ENCODE measurements at regions not wholly inside any gene's neighbourhood (a gene's known extent, or its start where the extent isn't known, plus 50 kb on each side); places are given as distances from the start of the nearest gene placed in this dataset.
"Not testable (repeated sequence)": the region's sequence is repeated elsewhere in the genome, so short reads cannot be mapped to it uniquely, and the experiment has no call there.

- H3K23ac ChIP-seq (ENCODE audit: low read depth, low read length, poor library complexity) = no peak overlapping the region
- no peak overlapping the region for H3K18ac ChIP-seq (ENCODE audit: low read length)
- no peak overlapping the region for H3K4ac ChIP-seq (ENCODE audit: low read length)
- H4K91ac ChIP-seq (ENCODE audit: low read depth, low read length, poor library complexity) = no peak overlapping the region
- H4K8ac ChIP-seq (ENCODE audit: low read depth, low read length) = no peak overlapping the region
- H3K4me1 ChIP-seq (ENCODE audit: control insufficient read depth in 2 of 2, insufficient read depth in 1 of 2, low read depth in 1 of 2, low read length in 2 of 2) = no peaks in the 10 kb centered on the region
- H2BK15ac ChIP-seq (ENCODE audit: low read length) = no peak overlapping the region
- no peaks in the 10 kb centered on the region for H3K36me3 ChIP-seq (replicated peaks in 1 of 2; ENCODE audit: control insufficient read depth in 2 of 2, insufficient read depth in 2 of 2, low read length in 2 of 2)
- H3K4me3 ChIP-seq (ENCODE audit: low read length in 2 of 2) = no peak overlapping the region
- no CpG with 5 or more reads among the region's 5 CpGs for WGBS, 2 donors (ENCODE audit: extremely low coverage in 2 of 2, insufficient read length in 2 of 2, insufficient replicate concordance in 1 of 2)
- H2BK120ac ChIP-seq (ENCODE audit: low read depth, low read length) = no peak overlapping the region
- no peak overlapping the region for H2BK5ac ChIP-seq (ENCODE audit: low read length)
- no peaks in the 10 kb centered on the region for H3K9me3 ChIP-seq (replicated peaks in 1 of 2; ENCODE audit: control insufficient read depth in 2 of 2, insufficient read depth in 1 of 2, low read depth in 1 of 2, low read length in 2 of 2)
- no peak overlapping the region for H2AK5ac ChIP-seq (ENCODE audit: low read depth, low read length)
- H2AFZ ChIP-seq (ENCODE audit: low read length) = no peak overlapping the region
- no peak overlapping the region for H3K4me2 ChIP-seq (ENCODE audit: insufficient read depth, low read length, poor library complexity, severe bottlenecking)
- no peak overlapping the region for H2BK12ac ChIP-seq (ENCODE audit: low read length)
- no peak for DNase-seq (ENCODE audit: low spot score)
- no peak overlapping the region for H3K27ac ChIP-seq (replicated peaks; ENCODE audit: low read length)
- no peaks in the 10 kb centered on the region for H3K27me3 ChIP-seq (ENCODE audit: control insufficient read depth in 3 of 3, insufficient read depth in 3 of 3, low read depth in 1 of 3, low read length in 3 of 3)
- no peak overlapping the region for H3K14ac ChIP-seq (ENCODE audit: low read length)
- no peaks in the 10 kb centered on the region for H3K79me1 ChIP-seq (ENCODE audit: low read depth, low read length)
- H3K9ac ChIP-seq (ENCODE audit: low read depth, low read length, poor library complexity) = no peak overlapping the region
These were observed 292.5 kb upstream of the CELF2 start for GRCh38 chr10:10725196-10725595.

DNA sequence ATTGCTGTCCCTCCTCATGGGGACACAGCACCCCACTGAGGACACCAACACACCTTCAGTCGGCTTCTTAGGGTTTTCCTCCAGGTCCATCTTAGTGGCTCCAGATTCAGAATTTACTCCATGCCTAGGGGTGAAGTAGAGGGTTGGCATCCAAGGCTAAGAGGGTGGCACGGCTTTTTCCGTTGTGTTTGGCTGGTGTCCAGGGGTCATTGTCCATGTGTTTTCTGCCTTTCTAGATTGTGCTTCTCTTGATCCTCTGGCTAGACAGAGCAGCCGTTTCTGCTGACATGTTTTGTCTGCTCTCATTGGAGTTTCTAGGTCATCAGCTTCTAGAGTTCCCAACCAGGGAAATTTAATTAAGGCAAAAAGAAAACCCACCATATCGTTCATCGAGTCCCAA is 291.6 kb upstream of the CELF2 start:
- no peaks in the 10 kb centered on the region for H3K27me3 ChIP-seq (ENCODE audit: control insufficient read depth in 3 of 3, insufficient read depth in 3 of 3, low read depth in 1 of 3, low read length in 3 of 3)
- no peak overlapping the region for H2BK5ac ChIP-seq (ENCODE audit: low read length)
- no peak overlapping the region for H3K27ac ChIP-seq (replicated peaks; ENCODE audit: low read length)
- H3K9me3 ChIP-seq (replicated peaks in 1 of 2; ENCODE audit: control insufficient read depth in 2 of 2, insufficient read depth in 1 of 2, low read depth in 1 of 2, low read length in 2 of 2) = no peaks in the 10 kb centered on the region
- H3K9ac ChIP-seq (ENCODE audit: low read depth, low read length, poor library complexity) = no peak overlapping the region
- no peaks in the 10 kb centered on the region for H3K4me1 ChIP-seq (ENCODE audit: control insufficient read depth in 2 of 2, insufficient read depth in 1 of 2, low read depth in 1 of 2, low read length in 2 of 2)
- no peak for DNase-seq (ENCODE audit: low spot score)
- no peak overlapping the region for H3K18ac ChIP-seq (ENCODE audit: low read length)
- H3K36me3 ChIP-seq (replicated peaks in 1 of 2; ENCODE audit: control insufficient read depth in 2 of 2, insufficient read depth in 2 of 2, low read length in 2 of 2) = no peaks in the 10 kb centered on the region
- H3K14ac ChIP-seq (ENCODE audit: low read length) = no peak overlapping the region
- no peak overlapping the region for H3K4ac ChIP-seq (ENCODE audit: low read length)
- H4K8ac ChIP-seq (ENCODE audit: low read depth, low read length) = no peak overlapping the region
- no peak overlapping the region for H2BK15ac ChIP-seq (ENCODE audit: low read length)
- no peak overlapping the region for H3K4me2 ChIP-seq (ENCODE audit: insufficient read depth, low read length, poor library complexity, severe bottlenecking)
- no CpG with 5 or more reads among the region's 6 CpGs for WGBS, 2 donors (ENCODE audit: extremely low coverage in 2 of 2, insufficient read length in 2 of 2, insufficient replicate concordance in 1 of 2)
- H3K23ac ChIP-seq (ENCODE audit: low read depth, low read length, poor library complexity) = no peak overlapping the region
- no peak overlapping the region for H2BK12ac ChIP-seq (ENCODE audit: low read length)
- no peak overlapping the region for H2AFZ ChIP-seq (ENCODE audit: low read length)
- no peak overlapping the region for H3K4me3 ChIP-seq (ENCODE audit: low read length in 2 of 2)
- no peak overlapping the region for H2BK120ac ChIP-seq (ENCODE audit: low read depth, low read length)
- H4K91ac ChIP-seq (ENCODE audit: low read depth, low read length, poor library complexity) = no peak overlapping the region
- H2AK5ac ChIP-seq (ENCODE audit: low read depth, low read length) = no peak overlapping the region
- H3K79me1 ChIP-seq (ENCODE audit: low read depth, low read length) = no peaks in the 10 kb centered on the region

GRCh38 chr10:10727411-10727810 is 290.3 kb upstream of the CELF2 start:
- not testable (repeated sequence) for H2AK5ac ChIP-seq (ENCODE audit: low read depth, low read length); DNase-seq (ENCODE audit: low spot score)
- WGBS, 2 donors (ENCODE audit: extremely low coverage in 2 of 2, insufficient read length in 2 of 2, insufficient replicate concordance in 1 of 2) = no CpG with 5 or more reads among the region's 14 CpGs

DNA sequence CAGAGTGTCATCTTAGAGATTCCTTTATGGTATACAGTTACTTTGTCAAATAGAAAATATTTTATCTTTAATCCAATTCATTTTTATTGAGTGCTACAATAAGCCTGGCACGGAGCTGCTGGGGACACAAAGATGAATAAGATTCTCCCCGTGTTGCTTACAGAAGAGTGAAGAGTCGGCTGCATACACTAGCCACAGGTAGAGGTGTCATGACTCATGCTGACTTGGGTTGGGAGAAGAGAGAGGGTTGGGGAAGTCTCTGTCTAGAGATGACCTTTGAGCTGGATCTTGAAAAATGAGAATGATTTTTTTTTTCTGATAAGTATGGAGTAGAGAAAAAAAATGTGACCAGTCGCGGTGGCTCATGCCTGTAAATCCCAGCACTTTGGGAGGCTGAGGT is 289.9 kb upstream of the CELF2 start:
- Histone ChIP-seq H3K4me1 (ENCODE audit: control insufficient read depth in 2 of 2, insufficient read depth in 1 of 2, low read depth in 1 of 2, low read length in 2 of 2) (no peaks in the 10 kb centered on the region), H3K9ac (ENCODE audit: low read depth, low read length, poor library complexity) (no peak overlapping the region)

More at GRCh38 chr10:10727411-10727810, 290.3 kb upstream of the CELF2 start:
- not testable (repeated sequence) for H3K4me3 ChIP-seq (ENCODE audit: low read length in 2 of 2); H3K14ac ChIP-seq (ENCODE audit: low read length); H3K36me3 ChIP-seq (replicated peaks in 1 of 2; ENCODE audit: control insufficient read depth in 2 of 2, insufficient read depth in 2 of 2, low read length in 2 of 2); H3K9me3 ChIP-seq (replicated peaks in 1 of 2; ENCODE audit: control insufficient read depth in 2 of 2, insufficient read depth in 1 of 2, low read depth in 1 of 2, low read length in 2 of 2); H3K9ac ChIP-seq (ENCODE audit: low read depth, low read length, poor library complexity); H3K23ac ChIP-seq (ENCODE audit: low read depth, low read length, poor library complexity); H2BK15ac ChIP-seq (ENCODE audit: low read length); H2BK12ac ChIP-seq (ENCODE audit: low read length); H3K79me1 ChIP-seq (ENCODE audit: low read depth, low read length); H4K8ac ChIP-seq (ENCODE audit: low read depth, low read length); H3K4me2 ChIP-seq (ENCODE audit: insufficient read depth, low read length, poor library complexity, severe bottlenecking); H3K4ac ChIP-seq (ENCODE audit: low read length); H3K27me3 ChIP-seq (ENCODE audit: control insufficient read depth in 3 of 3, insufficient read depth in 3 of 3, low read depth in 1 of 3, low read length in 3 of 3); H3K4me1 ChIP-seq (ENCODE audit: control insufficient read depth in 2 of 2, insufficient read depth in 1 of 2, low read depth in 1 of 2, low read length in 2 of 2); H3K27ac ChIP-seq (replicated peaks; ENCODE audit: low read length); H2BK5ac ChIP-seq (ENCODE audit: low read length); H2AFZ ChIP-seq (ENCODE audit: low read length); H4K91ac ChIP-seq (ENCODE audit: low read depth, low read length, poor library complexity); H3K18ac ChIP-seq (ENCODE audit: low read length); H2BK120ac ChIP-seq (ENCODE audit: low read depth, low read length)

More for the DNA sequence above, 289.9 kb upstream of the CELF2 start:
- Histone ChIP-seq H3K9me3 (replicated peaks in 1 of 2; ENCODE audit: control insufficient read depth in 2 of 2, insufficient read depth in 1 of 2, low read depth in 1 of 2, low read length in 2 of 2) (no peaks in the 10 kb centered on the region), H3K14ac (ENCODE audit: low read length) (no peak overlapping the region), H3K27ac (replicated peaks; ENCODE audit: low read length) (no peak overlapping the region), H3K18ac (ENCODE audit: low read length) (no peak overlapping the region), H2BK120ac (ENCODE audit: low read depth, low read length) (no peak overlapping the region), H3K79me1 (ENCODE audit: low read depth, low read length) (no peaks in the 10 kb centered on the region), H3K23ac (ENCODE audit: low read depth, low read length, poor library complexity) (no peak overlapping the region), H3K4me2 (ENCODE audit: insufficient read depth, low read length, poor library complexity, severe bottlenecking) (no peak overlapping the region), H2BK15ac (ENCODE audit: low read length) (no peak overlapping the region), H2AK5ac (ENCODE audit: low read depth, low read length) (no peak overlapping the region), H3K4me3 (ENCODE audit: low read length in 2 of 2) (no peak overlapping the region), H3K36me3 (replicated peaks in 1 of 2; ENCODE audit: control insufficient read depth in 2 of 2, insufficient read depth in 2 of 2, low read length in 2 of 2) (no peaks in the 10 kb centered on the region), H4K91ac (ENCODE audit: low read depth, low read length, poor library complexity) (no peak overlapping the region), H4K8ac (ENCODE audit: low read depth, low read length) (no peak overlapping the region), H3K27me3 (ENCODE audit: control insufficient read depth in 3 of 3, insufficient read depth in 3 of 3, low read depth in 1 of 3, low read length in 3 of 3) (no peaks in the 10 kb centered on the region), H2BK5ac (ENCODE audit: low read length) (no peak overlapping the region), H3K4ac (ENCODE audit: low read length) (no peak overlapping the region), H2BK12ac (ENCODE audit: low read length) (no peak overlapping the region), H2AFZ (ENCODE audit: low read length) (no peak overlapping the region)
- DNase-seq (ENCODE audit: low spot score) = no peak
- no CpG with 5 or more reads among the region's 5 CpGs for WGBS, 2 donors (ENCODE audit: extremely low coverage in 2 of 2, insufficient read length in 2 of 2, insufficient replicate concordance in 1 of 2)

All from neuronal stem cell (in vitro differentiated cells).